HepG2 (cell line): ENCODE measurements at regions not wholly inside any gene's neighbourhood (a gene's known extent, or its start where the extent isn't known, plus 50 kb on each side); places are given as distances from the start of the nearest gene placed in this dataset.
A peak's percentile ranks its signal among the peaks of the same experiment; 100 is the strongest.

Experiments used
- ATAC-seq: fragments of 200-7000 bp; cut with Tn5 transposase; 3 replicates; pipeline ENCODE4 v1.9.1; 2020; ENCODE audit warnings: mild to moderate bottlenecking, moderate library complexity
- BruUV-seq: library from RNA; stranded (reverse); fragments of 400-500 nt; replicated peaks from 2 replicates; lab custom pipeline; 2021; lab: Mats Ljungman, UMichigan
- CTCF ChIA-PET: fragments of 300-600 bp; formaldehyde crosslinking; extraction: SDS; loops from one replicate; lab custom pipeline; 2021; ENCODE audit warnings: low total read pairs, inconsistent platforms, low intra/inter-chr PET ratio; lab: Yijun Ruan, JAX
- POLR2A ChIA-PET: fragments of 350-600 bp; sonication (Branson Sonifier 250); formaldehyde crosslinking; loops from one replicate; lab custom pipeline; 2020; ENCODE audit warnings: antibody characterized with exemption, inconsistent platforms; lab: Yijun Ruan, JAX
- DNase-seq: peaks from one replicate; pipeline ENCODE4 v3.0.0-alpha.2; 2015; ENCODE audit warnings: low spot score
- FAIRE-seq: peaks from 3 replicates; lab custom pipeline; 2011; peaks lifted over from hg19 to GRCh38; lab: Jason Lieb, UNC
- H2AFZ ChIP-seq: one replicate; pipeline ENCODE4 v1.6.1; 2011; ENCODE audit warnings: low read length, inconsistent platforms
- H3K27ac ChIP-seq: fragments of 300-600 bp; 3 replicates; pipeline ENCODE4 v1.8.0; 2011; ENCODE audit warnings: mixed run types, mild to moderate bottlenecking, mixed read lengths, low read length, inconsistent platforms; ENCODE audit not compliant: insufficient read depth; ENCODE audit errors: extremely low read length
- H3K27me3 ChIP-seq, 2 experiments: fragments of 200-600 bp in 1 of 2; 2 replicates in 1 of 2; 3 replicates in 1 of 2; pipeline versions ENCODE4 v1.6.0 to v1.8.0; 2011; ENCODE audit warnings: low read length in 2 of 2, mild to moderate bottlenecking in 2 of 2, moderate library complexity in 2 of 2, inconsistent platforms in 1 of 2; ENCODE audit not compliant: insufficient read depth in 2 of 2, control insufficient read depth in 1 of 2
- H3K36me3 ChIP-seq, 2 experiments: fragments of 200-600 bp in 1 of 2; replicated peaks in 1 of 2; 2 replicates in 1 of 2; 3 replicates in 1 of 2; pipeline versions ENCODE4 v1.5.1 to v1.8.0; 2011; ENCODE audit warnings: low read length in 2 of 2, inconsistent platforms in 1 of 2; ENCODE audit not compliant: insufficient read depth in 2 of 2, control insufficient read depth in 1 of 2
- H3K4me1 ChIP-seq: 2 replicates; pipeline ENCODE4 v1.5.1; 2012; ENCODE audit warnings: low read length, inconsistent platforms; ENCODE audit not compliant: insufficient read depth
- H3K4me2 ChIP-seq: 2 replicates; pipeline ENCODE4 v1.6.0; 2011; ENCODE audit warnings: low read depth, low read length, inconsistent platforms
- H3K4me3 ChIP-seq, 3 experiments: fragments of 200-600 bp in 1 of 3; sonication (generic), shearing (Covaris generic) in 1 of 3; replicated peaks in 1 of 3; 2 replicates each; pipeline ENCODE4 v1.5.1; 2011 to 2016; ENCODE audit warnings: low read length in 3 of 3, inconsistent platforms in 2 of 3, low read depth in 2 of 3, mild to moderate bottlenecking in 2 of 3, control low read depth in 1 of 3, mixed read lengths in 1 of 3; ENCODE audit not compliant: insufficient read depth in 1 of 3
- H3K79me2 ChIP-seq: one replicate; pipeline ENCODE4 v1.6.1; 2011; ENCODE audit warnings: low read length, inconsistent platforms; ENCODE audit not compliant: insufficient read depth
- H3K9ac ChIP-seq: 2 replicates; pipeline ENCODE4 v1.6.0; 2011; ENCODE audit warnings: mild to moderate bottlenecking, low read depth, low read length, inconsistent platforms; ENCODE audit not compliant: insufficient read depth
- H3K9me3 ChIP-seq: 2 replicates; pipeline ENCODE4 v1.5.1; 2012; ENCODE audit warnings: mild to moderate bottlenecking, low read length
- H4K20me1 ChIP-seq: 2 replicates; pipeline ENCODE4 v1.6.0; 2011; ENCODE audit warnings: inconsistent platforms, mild to moderate bottlenecking, low read length, moderate library complexity; ENCODE audit not compliant: insufficient read depth
- ARNT2 ChIP-seq: sonication (generic); formaldehyde crosslinking; IDR thresholded peaks from 2 replicates; pipeline ENCODE4 v1.8.0; 2022; ENCODE audit warnings: mild to moderate bottlenecking, low read depth, missing genetic modification reagents, moderate library complexity
- BCLAF1 ChIP-seq: fragments of 450-650 bp; IDR thresholded peaks from 2 replicates; pipeline ENCODE4 v1.6.1; 2017; ENCODE audit warnings: mild to moderate bottlenecking
- DMTF1 ChIP-seq: sonication (generic); formaldehyde crosslinking; IDR thresholded peaks from 2 replicates; pipeline ENCODE4 v1.4.0; 2020; ENCODE audit warnings: mild to moderate bottlenecking, missing genetic modification reagents
- ELF4 ChIP-seq: sonication (generic); formaldehyde crosslinking; IDR thresholded peaks from 2 replicates; pipeline ENCODE4 v1.5.0; 2020; ENCODE audit warnings: missing genetic modification reagents, mild to moderate bottlenecking, moderate library complexity, borderline replicate concordance
- HDAC1 ChIP-seq: sonication (generic); formaldehyde crosslinking; IDR thresholded peaks from 2 replicates; pipeline ENCODE4 v1.5.1; 2020; ENCODE audit warnings: mild to moderate bottlenecking, missing genetic modification reagents
- STAT5B ChIP-seq: sonication (generic); formaldehyde crosslinking; IDR thresholded peaks from 2 replicates; pipeline ENCODE4 v1.4.0; 2020; ENCODE audit warnings: missing genetic modification reagents
- ZKSCAN1 ChIP-seq: fragments of 150-350 bp; IDR thresholded peaks from 2 replicates; pipeline ENCODE4 v1.6.1; 2014; ENCODE audit warnings: low read length
- ZNF17 ChIP-seq: sonication (generic); formaldehyde crosslinking; IDR thresholded peaks from 2 replicates; pipeline ENCODE4 v1.5.0; 2020; ENCODE audit warnings: mild to moderate bottlenecking, missing genetic modification reagents
- ZNF232 ChIP-seq: sonication (generic); formaldehyde crosslinking; IDR thresholded peaks from 2 replicates; pipeline ENCODE4 v1.4.0; 2020; ENCODE audit warnings: missing genetic modification reagents, borderline replicate concordance
- ZNF253 ChIP-seq: sonication (generic); formaldehyde crosslinking; IDR thresholded peaks from 2 replicates; pipeline ENCODE4 v1.8.0; 2022; ENCODE audit warnings: mild to moderate bottlenecking, missing genetic modification reagents, borderline replicate concordance
- ZNF274 ChIP-seq: sonication (generic); formaldehyde crosslinking; IDR thresholded peaks from 2 replicates; pipeline ENCODE4 v1.5.1; 2020; ENCODE audit warnings: mild to moderate bottlenecking, missing genetic modification reagents
- ZNF275 ChIP-seq: sonication (generic); formaldehyde crosslinking; IDR thresholded peaks from 2 replicates; pipeline ENCODE4 v1.8.0; 2022; ENCODE audit warnings: missing genetic modification reagents, mild to moderate bottlenecking, inconsistent platforms, borderline replicate concordance
- ZNF414 ChIP-seq: sonication (generic); formaldehyde crosslinking; IDR thresholded peaks from 2 replicates; pipeline ENCODE4 v1.5.0; 2020; ENCODE audit warnings: missing genetic modification reagents
- ZNF577 ChIP-seq: sonication (generic); formaldehyde crosslinking; IDR thresholded peaks from 2 replicates; pipeline ENCODE4 v1.4.0; 2020; ENCODE audit warnings: mild to moderate bottlenecking, low read depth, missing genetic modification reagents, borderline replicate concordance
- ZNF883 ChIP-seq: sonication (generic); formaldehyde crosslinking; IDR thresholded peaks from 2 replicates; pipeline ENCODE4 v1.5.1; 2020; ENCODE audit warnings: mild to moderate bottlenecking, missing genetic modification reagents; ENCODE audit errors: not compliant biosample characterization
- ZSCAN20 ChIP-seq: sonication (generic); formaldehyde crosslinking; IDR thresholded peaks from 2 replicates; pipeline ENCODE4 v1.4.0; 2020; ENCODE audit warnings: missing genetic modification reagents, mild to moderate bottlenecking, borderline replicate concordance
- WGBS: methylation state at CpG from one replicate; pipeline ENCODE4 v1.1.6; 2017; ENCODE audit warnings: low lambda C conversion rate; 5-methylcytosine and 5-hydroxymethylcytosine counted together
- in situ Hi-C: cut with HindIII; loops from 2 replicates; pipeline ENCODE4 v1.10.0; 2017; ENCODE audit warnings: low pct_unique_long_range_greater_than_20kb; ENCODE audit not compliant: extremely low pct_ligation_motif_present
- intact Hi-C: fragments of 100-400 bp; cut with micrococcal nuclease; formaldehyde crosslinking; loops from one replicate; pipeline ENCODE4 v1.10.0; 2022; ENCODE audit not compliant: unreplicated experiment
- TF ChIP-seq, protein P1 (sequence below): sonication (generic); formaldehyde crosslinking; IDR thresholded peaks from 2 replicates; pipeline ENCODE4 v1.5.0; 2020; ENCODE audit warnings: mild to moderate bottlenecking, missing genetic modification reagents

GRCh38 chr12:88752183-88752582, 171.9 kb upstream of the KITLG start:
- H2AFZ ChIP-seq: no peak overlapping the region
- H3K4me3 ChIP-seq: no peak overlapping the region
- no peak overlapping the region for H3K4me2 ChIP-seq
- WGBS: 22% methylated on average over 3 of the region's 3 CpGs
- H3K36me3 ChIP-seq: no peaks in the 10 kb centered on the region
- ChIA-PET POLR2A (no interaction called here), CTCF (no interaction called here)
- H4K20me1 ChIP-seq: no peaks in the 10 kb centered on the region
- no peaks in the 10 kb centered on the region for H3K9me3 ChIP-seq
- intact Hi-C loops: no loop called here
- ATAC-seq (no peak; the same call in 2 of the 3 replicates), DNase-seq (peak; percentile 1), FAIRE-seq (no peak)
- no peak overlapping the region for H3K9ac ChIP-seq
- H3K4me1 ChIP-seq: peaks cover 7% of the 10 kb centered on the region
- H3K79me2 ChIP-seq: no peaks in the 10 kb centered on the region
- in situ Hi-C loops: no loop called here
- no peak overlapping the region for H3K27ac ChIP-seq
- BruUV-seq: no TSS peak
- H3K27me3 ChIP-seq: no peaks in the 10 kb centered on the region
- TF ChIP-seq ZNF577 (CRISPR knock-in tag): no peak
- TF ChIP-seq ZNF414: no peak
- no peak for TF ChIP-seq ZSCAN20 (CRISPR knock-in tag)
- TF ChIP-seq, protein P1, sequence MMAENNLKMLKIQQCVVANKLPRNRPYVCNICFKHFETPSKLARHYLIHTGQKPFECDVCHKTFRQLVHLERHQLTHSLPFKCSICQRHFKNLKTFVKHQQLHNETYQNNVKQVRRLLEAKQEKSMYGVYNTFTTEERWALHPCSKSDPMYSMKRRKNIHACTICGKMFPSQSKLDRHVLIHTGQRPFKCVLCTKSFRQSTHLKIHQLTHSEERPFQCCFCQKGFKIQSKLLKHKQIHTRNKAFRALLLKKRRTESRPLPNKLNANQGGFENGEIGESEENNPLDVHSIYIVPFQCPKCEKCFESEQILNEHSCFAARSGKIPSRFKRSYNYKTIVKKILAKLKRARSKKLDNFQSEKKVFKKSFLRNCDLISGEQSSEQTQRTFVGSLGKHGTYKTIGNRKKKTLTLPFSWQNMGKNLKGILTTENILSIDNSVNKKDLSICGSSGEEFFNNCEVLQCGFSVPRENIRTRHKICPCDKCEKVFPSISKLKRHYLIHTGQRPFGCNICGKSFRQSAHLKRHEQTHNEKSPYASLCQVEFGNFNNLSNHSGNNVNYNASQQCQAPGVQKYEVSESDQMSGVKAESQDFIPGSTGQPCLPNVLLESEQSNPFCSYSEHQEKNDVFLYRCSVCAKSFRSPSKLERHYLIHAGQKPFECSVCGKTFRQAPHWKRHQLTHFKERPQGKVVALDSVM (CRISPR knock-in tag): no peak
- TF ChIP-seq ZNF253 (CRISPR knock-in tag): no peak
- no peak for TF ChIP-seq ZNF274 (CRISPR knock-in tag)
- TF ChIP-seq ZNF883 (CRISPR knock-in tag): no peak
- TF ChIP-seq ZNF275 (CRISPR knock-in tag): no peak
- no peak for TF ChIP-seq DMTF1
- TF ChIP-seq ARNT2 (CRISPR knock-in tag): no peak
- no peak for TF ChIP-seq ZNF17 (CRISPR knock-in tag)
- no peak for TF ChIP-seq ZKSCAN1
- no peak for TF ChIP-seq ZNF232 (CRISPR knock-in tag)
- no peak for TF ChIP-seq ELF4 (CRISPR knock-in tag)
- TF ChIP-seq STAT5B (CRISPR knock-in tag): no peak
- no peak for TF ChIP-seq HDAC1 (CRISPR knock-in tag)
- no peak for TF ChIP-seq BCLAF1
